GM06990 (cell line): ENCODE measurements at regions not wholly inside any gene's neighbourhood (a gene's known extent, or its start where the extent isn't known, plus 50 kb on each side); places are given as distances from the start of the nearest gene placed in this dataset.

ENCODE experiments used
- DNase-seq: peaks from one replicate; pipeline ENCODE4 v3.0.0-alpha.2; 2011; ENCODE audit not compliant: insufficient read length; ENCODE audit errors: extremely low read depth
- H3K27me3 ChIP-seq: replicated peaks from 2 replicates; pipeline ENCODE4 v1.6.0; 2011; ENCODE audit warnings: low read length; ENCODE audit not compliant: control insufficient read depth, insufficient read depth
- H3K36me3 ChIP-seq: 2 replicates; pipeline ENCODE4 v1.5.1; 2011; ENCODE audit warnings: low read length; ENCODE audit not compliant: control insufficient read depth, insufficient read depth
- H3K4me3 ChIP-seq: replicated peaks from 2 replicates; pipeline ENCODE4 v1.5.1; 2011; ENCODE audit warnings: low read depth, mild to moderate bottlenecking, control low read depth, low read length
- CTCF ChIP-seq: IDR thresholded peaks from 2 replicates; pipeline ENCODE4 v1.5.1; 2011; ENCODE audit warnings: low read length, control low read depth, mild to moderate bottlenecking, inconsistent platforms; ENCODE audit not compliant: insufficient read depth, poor library complexity, severe bottlenecking

- DNase-seq = no peak
- H3K4me3 ChIP-seq = no peak overlapping the region
- no peaks in the 10 kb centered on the region for H3K36me3 ChIP-seq
- H3K27me3 ChIP-seq = no peaks in the 10 kb centered on the region
- TF ChIP-seq CTCF = no peak
Observed at GRCh38 chr7:18165166-18165565, 137.5 kb upstream of the PRPS1L1 start.

GRCh38 chr7:18166002-18166401 is 138.4 kb upstream of the PRPS1L1 start:
- no peak overlapping the region for H3K4me3 ChIP-seq
- no peaks in the 10 kb centered on the region for H3K27me3 ChIP-seq
- no peaks in the 10 kb centered on the region for H3K36me3 ChIP-seq
- DNase-seq = no peak
- no peak for TF ChIP-seq CTCF

- Histone ChIP-seq H3K4me3 (no peak overlapping the region), H3K27me3 (no peaks in the 10 kb centered on the region), H3K36me3 (no peaks in the 10 kb centered on the region)
- TF ChIP-seq CTCF = no peak
- no peak for DNase-seq
Observed at GRCh38 chr7:18167815-18168214, 140.2 kb upstream of the PRPS1L1 start.

GRCh38 chr7:18174996-18175395 is 147.3 kb upstream of the PRPS1L1 start:
- peak; percentile 45 for DNase-seq
- no peaks in the 10 kb centered on the region for H3K36me3 ChIP-seq
- TF ChIP-seq CTCF = peak; percentile 18
- no peak overlapping the region for H3K4me3 ChIP-seq
- H3K27me3 ChIP-seq = no peaks in the 10 kb centered on the region; the same call in 1 of the 2 replicates

GRCh38 chr7:18175801-18176450 is 148.3 kb upstream of the PRPS1L1 start:
- DNase-seq = no peak
- no peak overlapping the region for H3K4me3 ChIP-seq
- no peaks in the 10 kb centered on the region; the same call in 1 of the 2 replicates for H3K27me3 ChIP-seq
- H3K36me3 ChIP-seq = no peaks in the 10 kb centered on the region
- TF ChIP-seq CTCF = no peak
